GM12864 (cell line): ENCODE measurements at regions not wholly inside any gene's neighbourhood (a gene's known extent, or its start where the extent isn't known, plus 50 kb on each side); places are given as distances from the start of the nearest gene placed in this dataset.

Experiments used
- DNase-seq: peaks from one replicate; pipeline ENCODE4 v3.0.0-alpha.2; 2011; ENCODE audit warnings: low read depth
- H3K4me3 ChIP-seq: 2 replicates; pipeline ENCODE4 v1.5.1; 2011; ENCODE audit warnings: mild to moderate bottlenecking, low read depth, low read length, control low read depth
- TF ChIP-seq, protein P1 (sequence below): IDR thresholded peaks from 2 replicates; pipeline ENCODE4 v1.5.1; 2011; ENCODE audit warnings: low read depth, mild to moderate bottlenecking, moderate library complexity, low read length, control low read depth, inconsistent platforms; ENCODE audit errors: missing control alignments

GRCh38 chr14:40098468-40098867, 666.2 kb upstream of the FBXO33 start:
- no peak for DNase-seq
- TF ChIP-seq, protein P1, sequence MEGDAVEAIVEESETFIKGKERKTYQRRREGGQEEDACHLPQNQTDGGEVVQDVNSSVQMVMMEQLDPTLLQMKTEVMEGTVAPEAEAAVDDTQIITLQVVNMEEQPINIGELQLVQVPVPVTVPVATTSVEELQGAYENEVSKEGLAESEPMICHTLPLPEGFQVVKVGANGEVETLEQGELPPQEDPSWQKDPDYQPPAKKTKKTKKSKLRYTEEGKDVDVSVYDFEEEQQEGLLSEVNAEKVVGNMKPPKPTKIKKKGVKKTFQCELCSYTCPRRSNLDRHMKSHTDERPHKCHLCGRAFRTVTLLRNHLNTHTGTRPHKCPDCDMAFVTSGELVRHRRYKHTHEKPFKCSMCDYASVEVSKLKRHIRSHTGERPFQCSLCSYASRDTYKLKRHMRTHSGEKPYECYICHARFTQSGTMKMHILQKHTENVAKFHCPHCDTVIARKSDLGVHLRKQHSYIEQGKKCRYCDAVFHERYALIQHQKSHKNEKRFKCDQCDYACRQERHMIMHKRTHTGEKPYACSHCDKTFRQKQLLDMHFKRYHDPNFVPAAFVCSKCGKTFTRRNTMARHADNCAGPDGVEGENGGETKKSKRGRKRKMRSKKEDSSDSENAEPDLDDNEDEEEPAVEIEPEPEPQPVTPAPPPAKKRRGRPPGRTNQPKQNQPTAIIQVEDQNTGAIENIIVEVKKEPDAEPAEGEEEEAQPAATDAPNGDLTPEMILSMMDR: no peak
- no peak overlapping the region for H3K4me3 ChIP-seq

GRCh38 chr14:40096968-40097367, 664.7 kb upstream of the FBXO33 start:
- TF ChIP-seq, protein P1: no peak

GRCh38 chr14:40093800-40094199, 661.6 kb upstream of the FBXO33 start:
- no peak for DNase-seq
- TF ChIP-seq, protein P1: no peak
- no peak overlapping the region for H3K4me3 ChIP-seq

More at GRCh38 chr14:40096968-40097367, 664.7 kb upstream of the FBXO33 start:
- DNase-seq: no peak
- no peak overlapping the region for H3K4me3 ChIP-seq

GRCh38 chr14:40074169-40074568, 641.9 kb upstream of the FBXO33 start:
- no peak overlapping the region for H3K4me3 ChIP-seq
- TF ChIP-seq, protein P1: no peak
- DNase-seq: no peak

- DNase-seq: no peak
- no peak overlapping the region for H3K4me3 ChIP-seq
These were observed 639.9 kb upstream of the FBXO33 start for GRCh38 chr14:40072175-40072574.

DNA sequence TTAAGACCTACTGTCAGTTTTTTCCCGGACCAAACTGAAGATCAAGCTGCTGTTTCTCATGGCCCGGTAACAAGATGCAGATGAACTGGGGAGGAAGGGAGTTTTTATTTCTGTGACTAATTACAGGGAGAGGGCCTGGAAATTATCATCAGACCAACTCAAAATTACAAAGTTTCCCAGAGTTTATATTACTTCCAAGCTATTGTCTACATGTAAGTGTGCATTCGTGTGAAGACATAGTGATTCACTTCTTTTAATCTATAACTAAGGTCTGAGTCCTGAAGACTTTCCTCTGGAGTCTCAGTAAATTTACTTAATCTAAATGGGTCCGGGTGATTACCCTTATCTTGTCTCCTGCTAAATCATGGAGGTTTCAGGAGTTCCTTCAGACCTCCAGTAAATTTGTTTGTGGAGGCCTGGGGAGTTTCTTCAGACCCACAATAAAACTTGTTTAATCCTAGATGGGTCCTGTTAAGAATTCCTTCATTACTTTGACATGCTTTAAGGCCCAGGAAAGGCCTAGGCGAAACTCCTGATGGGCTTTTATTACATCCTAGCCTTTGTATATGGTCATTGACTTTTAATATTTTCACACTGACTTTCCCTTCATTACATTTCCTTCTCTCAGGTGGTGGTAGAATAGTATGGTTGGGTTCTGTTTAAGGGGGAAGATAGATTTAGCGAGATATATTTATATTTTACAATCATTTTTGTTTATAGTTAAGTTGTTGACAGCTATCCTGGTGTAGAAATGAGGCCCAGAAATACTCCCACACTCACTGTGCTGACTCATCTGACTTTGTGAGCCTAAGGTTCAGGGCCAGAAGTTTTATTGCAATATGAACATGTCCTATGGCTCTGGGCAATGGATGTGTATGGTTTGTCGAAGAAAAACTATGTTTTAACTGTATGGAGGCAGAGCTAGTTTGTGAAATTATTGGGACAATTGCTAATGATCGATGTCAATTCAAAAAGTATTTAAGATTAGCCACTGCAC, 627.0 kb upstream of the FBXO33 start:
- TF ChIP-seq, protein P1: no peak
- DNase-seq: no peak
- H3K4me3 ChIP-seq: no peak overlapping the region

More at GRCh38 chr14:40072175-40072574, 639.9 kb upstream of the FBXO33 start:
- TF ChIP-seq, protein P1: no peak
